Anterior cingulate cortex (tissue), 58 donors: ENCODE measurements at regions not wholly inside any gene's neighbourhood (a gene's known extent, or its start where the extent isn't known, plus 50 kb on each side); places are given as distances from the start of the nearest gene placed in this dataset.
"Not testable (repeated sequence)": the region's sequence is repeated elsewhere in the genome, so short reads cannot be mapped to it uniquely, and the experiment has no call there.

Experiments used
- DNase-seq, 58 donors: peaks; one replicate each; lab custom pipeline; 2025; lab: John Stamatoyannopoulos, UW

GRCh38 chr16:65327346-65327745 lies 205.5 kb upstream of the CDH11 start:
- DNase-seq, result no peak

- no peak for DNase-seq
Measured at GRCh38 chr16:65323655-65324237, 201.9 kb upstream of the CDH11 start.

- DNase-seq, result no peak
Measured at GRCh38 chr16:65319621-65320231, 197.9 kb upstream of the CDH11 start.

- DNase-seq, result no peak
Measured at GRCh38 chr16:65318590-65319257, 196.9 kb upstream of the CDH11 start.

GRCh38 chr16:65318138-65318537 lies 196.3 kb upstream of the CDH11 start:
- DNase-seq, result no peak

- DNase-seq, result no peak
Measured at GRCh38 chr16:65316808-65317207, 194.9 kb upstream of the CDH11 start.

- DNase-seq, result peak in 3 of 58 donors; percentile 3 to 14 (median 3)
Measured at GRCh38 chr16:65315081-65315780, 193.4 kb upstream of the CDH11 start.

GRCh38 chr16:65314627-65315008 lies 192.8 kb upstream of the CDH11 start:
- DNase-seq, result no peak

- no peak for DNase-seq
Measured at GRCh38 chr16:65313936-65314626, 192.2 kb upstream of the CDH11 start.

- DNase-seq, result no peak
Measured at GRCh38 chr16:65312795-65313194, 190.9 kb upstream of the CDH11 start.

- no peak for DNase-seq
Measured at GRCh38 chr16:65312071-65312470, 190.2 kb upstream of the CDH11 start.

GRCh38 chr16:65310491-65310890 lies 188.6 kb upstream of the CDH11 start:
- DNase-seq, result not testable (repeated sequence)

GRCh38 chr16:65309354-65309753 lies 187.5 kb upstream of the CDH11 start:
- DNase-seq, result peak in 1 of 58 donors; percentile 3

- DNase-seq, result no peak
Measured at GRCh38 chr16:65308506-65308905, 186.6 kb upstream of the CDH11 start.

- no peak for DNase-seq
Measured at GRCh38 chr16:65307286-65307685, 185.4 kb upstream of the CDH11 start.

GRCh38 chr16:65306722-65307121 lies 184.9 kb upstream of the CDH11 start:
- no peak for DNase-seq

GRCh38 chr16:65306300-65306699 lies 184.4 kb upstream of the CDH11 start:
- no peak for DNase-seq

GRCh38 chr16:65305266-65305959 lies 183.6 kb upstream of the CDH11 start:
- DNase-seq, result no peak

- no peak for DNase-seq
Measured at GRCh38 chr16:65301029-65301428, 179.2 kb upstream of the CDH11 start.

- DNase-seq, result no peak
Measured at GRCh38 chr16:65297453-65297852, 175.6 kb upstream of the CDH11 start.
